Ascending aorta (tissue), 2 donors: ENCODE measurements at regions not wholly inside any gene's neighbourhood (a gene's known extent, or its start where the extent isn't known, plus 50 kb on each side); places are given as distances from the start of the nearest gene placed in this dataset.

ENCODE experiments used
- DNase-seq, 2 donors: peaks; one replicate each; pipeline ENCODE4 v3.0.0-alpha.2; 2019; ENCODE audit warnings: low spot score in 2 of 2
- H3K27ac ChIP-seq, 2 donors: fragments of 200-600 bp; sonication (generic); one replicate each; pipeline ENCODE4 v1.5.1; 2016 to 2017; ENCODE audit warnings: mild to moderate bottlenecking in 1 of 2
- H3K27me3 ChIP-seq: fragments of 200-600 bp; sonication (generic); one replicate; pipeline ENCODE4 v1.5.1; 2017
- H3K36me3 ChIP-seq, 2 donors: fragments of 200-600 bp; sonication (generic); one replicate each; pipeline ENCODE4 v1.5.1; 2016
- H3K4me1 ChIP-seq, 2 donors: fragments of 200-600 bp; sonication (generic); one replicate each; pipeline ENCODE4 v1.5.1; 2016 to 2017; ENCODE audit warnings: mild to moderate bottlenecking in 1 of 2
- H3K4me3 ChIP-seq, 2 donors: fragments of 200-600 bp; sonication (generic); one replicate each; pipeline ENCODE4 v1.5.1; 2016 to 2017; ENCODE audit warnings: mild to moderate bottlenecking in 1 of 2
- H3K9me3 ChIP-seq, 2 donors: fragments of 200-600 bp; sonication (generic); one replicate each; pipeline ENCODE4 v1.5.1; 2016
- CTCF ChIP-seq, 3 experiments: fragments of 200-600 bp in 2 of 3; fragments of 450-650 bp in 1 of 3; sonication (generic) in 2 of 3; IDR thresholded peaks; one replicate each; pipeline ENCODE4 v1.5.1; 2016 to 2019; ENCODE audit warnings: antibody characterized with exemption in 3 of 3, mild to moderate bottlenecking in 1 of 3, moderate library complexity in 1 of 3
- intact Hi-C: fragments of 100-400 bp; cut with DNase I; formaldehyde crosslinking; loops from one replicate; pipeline ENCODE4 v1.15.1; 2023

GRCh38 chr15:95724908-95725633 lies 605.4 kb upstream of the NR2F2 start:
- DNase-seq = no peak
- H3K36me3 ChIP-seq = no peaks in the 10 kb centered on the region
- intact Hi-C loops = no loop called here
- no peaks in the 10 kb centered on the region for H3K27me3 ChIP-seq
- no peaks in the 10 kb centered on the region for H3K9me3 ChIP-seq
- H3K4me1 ChIP-seq = no peaks in the 10 kb centered on the region
- no peak overlapping the region for H3K4me3 ChIP-seq
- TF ChIP-seq CTCF (IDR thresholded peaks at IDR 0.05) = no peak
- H3K27ac ChIP-seq = no peak overlapping the region

- Histone ChIP-seq H3K27ac (no peak overlapping the region), H3K27me3 (no peaks in the 10 kb centered on the region), H3K36me3 (no peaks in the 10 kb centered on the region), H3K4me1 (no peaks in the 10 kb centered on the region), H3K4me3 (no peak overlapping the region), H3K9me3 (no peaks in the 10 kb centered on the region)
- no peak for TF ChIP-seq CTCF (IDR thresholded peaks at IDR 0.05)
- no peak for DNase-seq
- intact Hi-C loops = no loop called here
These were observed 603.6 kb upstream of the NR2F2 start for GRCh38 chr15:95726891-95727290.

GRCh38 chr15:95733931-95734330 lies 596.6 kb upstream of the NR2F2 start:
- H3K27ac ChIP-seq = no peak overlapping the region
- DNase-seq = no peak
- TF ChIP-seq CTCF (IDR thresholded peaks at IDR 0.05) = no peak
- H3K36me3 ChIP-seq = no peaks in the 10 kb centered on the region
- H3K9me3 ChIP-seq = no peaks in the 10 kb centered on the region
- intact Hi-C loops = no loop called here
- no peak overlapping the region for H3K4me3 ChIP-seq
- H3K27me3 ChIP-seq = no peaks in the 10 kb centered on the region
- H3K4me1 ChIP-seq = no peaks in the 10 kb centered on the region

- H3K36me3 ChIP-seq = no peaks in the 10 kb centered on the region
- intact Hi-C loops = no loop called here
These were observed 595.8 kb upstream of the NR2F2 start for GRCh38 chr15:95734422-95735316.

DNA sequence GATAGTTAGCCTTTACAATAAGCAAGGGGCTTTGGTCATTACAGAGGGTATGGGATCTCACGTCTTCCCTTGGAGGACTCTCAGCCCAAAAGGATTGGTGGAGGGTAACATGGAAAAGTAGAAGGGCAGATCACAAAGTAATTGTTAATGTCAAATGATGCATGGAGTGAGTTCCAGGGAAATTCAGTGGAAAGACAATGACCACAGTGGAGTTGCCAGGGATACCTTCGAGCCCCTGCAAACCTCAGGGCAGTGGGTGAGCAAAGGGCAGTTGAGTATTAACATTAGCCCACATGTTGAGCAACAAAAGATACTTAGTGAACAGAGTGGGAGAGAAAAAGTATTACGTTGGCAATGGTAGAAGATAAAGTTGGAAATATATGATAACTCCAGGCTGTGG lies 593.4 kb upstream of the NR2F2 start:
- no peak for DNase-seq
- Histone ChIP-seq H3K27ac (no peak overlapping the region), H3K4me1 (no peaks in the 10 kb centered on the region), H3K36me3 (no peaks in the 10 kb centered on the region), H3K4me3 (no peak overlapping the region), H3K27me3 (no peaks in the 10 kb centered on the region), H3K9me3 (no peaks in the 10 kb centered on the region)
- no peak for TF ChIP-seq CTCF (IDR thresholded peaks at IDR 0.05)
- intact Hi-C loops = no loop called here

More at GRCh38 chr15:95734422-95735316, 595.8 kb upstream of the NR2F2 start:
- no peaks in the 10 kb centered on the region for H3K27me3 ChIP-seq
- DNase-seq = no peak
- H3K4me1 ChIP-seq = no peaks in the 10 kb centered on the region
- H3K9me3 ChIP-seq = no peaks in the 10 kb centered on the region
- H3K4me3 ChIP-seq = no peak overlapping the region
- no peak for TF ChIP-seq CTCF (IDR thresholded peaks at IDR 0.05)
- H3K27ac ChIP-seq = no peak overlapping the region
